ENCODE measurements at regions not wholly inside any gene's neighbourhood (a gene's known extent, or its start where the extent isn't known, plus 50 kb on each side); places are given as distances from the start of the nearest gene placed in this dataset.

DNA sequence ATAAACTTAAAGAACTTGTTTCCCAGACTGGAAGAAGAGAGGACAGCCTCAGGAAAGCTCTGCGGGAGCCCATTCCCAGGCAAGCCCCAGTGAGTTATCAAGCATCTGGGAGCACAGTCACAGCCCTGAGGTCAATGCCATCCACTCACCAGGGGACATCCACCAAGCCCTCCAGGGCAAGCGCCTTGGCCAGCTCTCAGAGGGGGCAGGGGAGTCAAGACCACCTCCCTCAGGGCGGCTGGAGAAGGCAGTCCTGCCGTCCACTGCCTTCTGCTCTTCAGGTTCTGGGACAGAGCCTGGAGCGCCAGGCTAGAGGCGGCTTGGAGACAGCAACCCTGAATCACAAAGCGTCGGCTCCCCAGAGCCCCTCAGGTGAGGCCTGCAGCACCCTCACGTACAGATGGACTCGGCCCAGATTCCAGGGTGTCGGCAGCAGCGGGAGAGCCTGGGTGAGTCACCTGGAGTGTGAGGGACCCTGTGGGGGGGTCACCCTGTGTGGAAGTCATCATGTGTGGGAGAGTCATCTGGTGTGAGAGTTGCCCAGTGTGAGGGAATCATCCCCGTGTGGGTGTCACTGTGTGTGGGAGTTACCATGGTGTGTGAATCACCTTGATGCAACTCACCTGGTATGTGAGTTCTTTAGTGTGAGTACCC is 100.9 kb upstream of the TEX51 start:
- Histone ChIP-seq H3K79me2 (ENCODE audit: control insufficient read depth, insufficient read depth, low read length) (no peaks in the 10 kb centered on the region), H3K9ac (ENCODE audit: insufficient read depth, low read length) (no peak overlapping the region), H3K27ac (ENCODE audit: insufficient read depth, low read length) (no peak overlapping the region), H2AFZ (ENCODE audit: low read length) (no peak overlapping the region), H3K9me3 (ENCODE audit: control insufficient read depth, insufficient read depth, low read depth, low read length) (no peaks in the 10 kb centered on the region), H3K27me3 (ENCODE audit: control insufficient read depth, insufficient read depth, low read length) (no peaks in the 10 kb centered on the region), H3K4me2 (ENCODE audit: extremely low read depth, insufficient read depth, low read length) (no peak overlapping the region), H4K20me1 (ENCODE audit: control insufficient read depth, extremely low read depth, insufficient read depth, low read length) (no peaks in the 10 kb centered on the region), H3K4me1 (ENCODE audit: control insufficient read depth, extremely low read depth, insufficient read depth, low read length) (no peaks in the 10 kb centered on the region), H3K4me3 (replicated peaks in 1 of 4; ENCODE audit: control extremely low read depth in 1 of 4, insufficient read depth in 1 of 4, low read depth in 3 of 4, low read length in 4 of 4) (no peak overlapping the region), H3K36me3 (ENCODE audit: control insufficient read depth, insufficient read depth, low read length) (no peaks in the 10 kb centered on the region)
- TF ChIP-seq, protein P1, sequence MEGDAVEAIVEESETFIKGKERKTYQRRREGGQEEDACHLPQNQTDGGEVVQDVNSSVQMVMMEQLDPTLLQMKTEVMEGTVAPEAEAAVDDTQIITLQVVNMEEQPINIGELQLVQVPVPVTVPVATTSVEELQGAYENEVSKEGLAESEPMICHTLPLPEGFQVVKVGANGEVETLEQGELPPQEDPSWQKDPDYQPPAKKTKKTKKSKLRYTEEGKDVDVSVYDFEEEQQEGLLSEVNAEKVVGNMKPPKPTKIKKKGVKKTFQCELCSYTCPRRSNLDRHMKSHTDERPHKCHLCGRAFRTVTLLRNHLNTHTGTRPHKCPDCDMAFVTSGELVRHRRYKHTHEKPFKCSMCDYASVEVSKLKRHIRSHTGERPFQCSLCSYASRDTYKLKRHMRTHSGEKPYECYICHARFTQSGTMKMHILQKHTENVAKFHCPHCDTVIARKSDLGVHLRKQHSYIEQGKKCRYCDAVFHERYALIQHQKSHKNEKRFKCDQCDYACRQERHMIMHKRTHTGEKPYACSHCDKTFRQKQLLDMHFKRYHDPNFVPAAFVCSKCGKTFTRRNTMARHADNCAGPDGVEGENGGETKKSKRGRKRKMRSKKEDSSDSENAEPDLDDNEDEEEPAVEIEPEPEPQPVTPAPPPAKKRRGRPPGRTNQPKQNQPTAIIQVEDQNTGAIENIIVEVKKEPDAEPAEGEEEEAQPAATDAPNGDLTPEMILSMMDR (conservative IDR thresholded peaks at IDR 0.05 in 1 of 2, IDR thresholded peaks at IDR 0.05 in 1 of 2; ENCODE audit: low read depth in 1 of 2, low read length in 2 of 2): no peak
- TF ChIP-seq EZH2 (IDR thresholded peaks at IDR 0.05; ENCODE audit: low read length, missing control alignments): no peak
- no peak for DNase-seq (ENCODE audit: low read depth in 2 of 2)

DNA sequence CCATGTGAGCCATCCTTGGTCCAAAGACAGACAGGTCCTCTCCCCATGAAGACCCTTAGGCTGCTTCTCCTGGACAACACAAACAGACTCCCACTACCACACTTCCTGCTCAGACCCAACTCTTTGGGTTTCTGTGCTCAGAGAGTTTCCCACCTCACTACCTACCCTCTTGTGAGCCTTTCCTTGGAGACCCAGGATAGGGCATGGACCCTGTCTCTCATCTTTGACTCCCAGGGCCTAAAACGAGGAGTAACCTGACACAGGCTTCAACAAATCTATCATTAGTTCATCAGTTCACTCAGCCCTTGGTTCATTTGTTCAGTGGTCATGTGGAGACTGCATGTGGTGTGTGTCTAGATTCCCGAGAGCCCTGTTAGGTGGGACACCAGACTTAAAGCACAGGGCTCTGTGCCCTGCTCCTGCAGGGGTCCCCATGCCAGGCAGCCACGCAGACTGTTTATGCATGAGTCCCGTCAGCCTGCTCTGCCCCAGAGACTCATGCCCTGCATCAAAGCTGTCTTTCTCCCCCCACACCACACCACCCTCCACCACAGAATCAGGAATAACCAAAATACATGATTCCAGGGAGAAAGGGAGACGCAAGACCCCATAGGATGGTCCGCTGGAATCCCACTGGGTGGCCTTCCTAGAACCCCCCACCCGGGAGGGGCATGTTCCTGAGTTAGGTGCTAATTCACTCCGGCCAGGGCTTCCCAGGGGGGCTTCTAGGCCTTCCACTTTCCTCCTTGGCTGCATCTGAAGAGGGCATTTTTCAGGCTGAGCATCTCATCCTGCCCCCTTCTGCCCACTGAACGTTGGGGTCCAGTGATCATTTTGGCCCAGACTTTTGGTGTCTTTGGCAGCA is 100.2 kb upstream of the TEX51 start:
- H3K4me1 ChIP-seq (ENCODE audit: control insufficient read depth, extremely low read depth, insufficient read depth, low read length): no peaks in the 10 kb centered on the region
- no peak overlapping the region for H3K4me2 ChIP-seq (ENCODE audit: extremely low read depth, insufficient read depth, low read length)
- H3K4me3 ChIP-seq (replicated peaks in 1 of 4; ENCODE audit: control extremely low read depth in 1 of 4, insufficient read depth in 1 of 4, low read depth in 3 of 4, low read length in 4 of 4): no peak overlapping the region
- no peak overlapping the region for H2AFZ ChIP-seq (ENCODE audit: low read length)
- H3K9ac ChIP-seq (ENCODE audit: insufficient read depth, low read length): no peak overlapping the region
- H4K20me1 ChIP-seq (ENCODE audit: control insufficient read depth, extremely low read depth, insufficient read depth, low read length): no peaks in the 10 kb centered on the region
- no peaks in the 10 kb centered on the region for H3K79me2 ChIP-seq (ENCODE audit: control insufficient read depth, insufficient read depth, low read length)
- no peaks in the 10 kb centered on the region for H3K27me3 ChIP-seq (ENCODE audit: control insufficient read depth, insufficient read depth, low read length)
- no peak for DNase-seq (ENCODE audit: low read depth in 2 of 2)
- H3K36me3 ChIP-seq (ENCODE audit: control insufficient read depth, insufficient read depth, low read length): no peaks in the 10 kb centered on the region
- no peaks in the 10 kb centered on the region for H3K9me3 ChIP-seq (ENCODE audit: control insufficient read depth, insufficient read depth, low read depth, low read length)
- TF ChIP-seq, protein P1 (conservative IDR thresholded peaks at IDR 0.05 in 1 of 2, IDR thresholded peaks at IDR 0.05 in 1 of 2; ENCODE audit: low read depth in 1 of 2, low read length in 2 of 2): no peak
- no peak for TF ChIP-seq EZH2 (IDR thresholded peaks at IDR 0.05; ENCODE audit: low read length, missing control alignments)
- H3K27ac ChIP-seq (ENCODE audit: insufficient read depth, low read length): no peak overlapping the region

DNA sequence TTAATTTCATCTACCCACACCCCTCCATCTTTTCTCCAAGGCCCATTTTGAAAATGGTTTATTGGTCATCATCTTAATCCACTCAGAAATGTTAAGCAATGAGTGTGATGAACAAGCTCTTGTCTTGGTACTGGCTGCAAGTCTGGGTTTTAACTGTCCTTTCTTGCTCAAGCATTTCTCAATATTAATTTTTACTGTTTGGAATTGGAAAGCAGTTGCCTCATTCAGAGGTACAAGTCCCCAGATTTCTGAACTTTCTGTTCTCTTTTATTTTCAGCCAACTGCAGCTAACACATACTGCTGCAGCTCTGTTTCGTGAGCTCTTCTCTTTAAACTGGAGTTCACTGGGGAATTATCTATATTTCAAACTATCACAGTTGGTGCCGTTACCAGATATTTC is 99.4 kb upstream of the TEX51 start:
- DNase-seq (ENCODE audit: low read depth in 2 of 2): no peak

More for the DNA sequence above, 99.4 kb upstream of the TEX51 start:
- TF ChIP-seq, protein P1 (conservative IDR thresholded peaks at IDR 0.05 in 1 of 2, IDR thresholded peaks at IDR 0.05 in 1 of 2; ENCODE audit: low read depth in 1 of 2, low read length in 2 of 2): no peak
- TF ChIP-seq EZH2 (IDR thresholded peaks at IDR 0.05; ENCODE audit: low read length, missing control alignments): no peak
- H3K4me1 ChIP-seq (ENCODE audit: control insufficient read depth, extremely low read depth, insufficient read depth, low read length): no peaks in the 10 kb centered on the region
- H3K9ac ChIP-seq (ENCODE audit: insufficient read depth, low read length): no peak overlapping the region
- H3K79me2 ChIP-seq (ENCODE audit: control insufficient read depth, insufficient read depth, low read length): no peaks in the 10 kb centered on the region
- no peak overlapping the region for H3K4me2 ChIP-seq (ENCODE audit: extremely low read depth, insufficient read depth, low read length)
- no peaks in the 10 kb centered on the region for H3K36me3 ChIP-seq (ENCODE audit: control insufficient read depth, insufficient read depth, low read length)
- no peaks in the 10 kb centered on the region for H3K9me3 ChIP-seq (ENCODE audit: control insufficient read depth, insufficient read depth, low read depth, low read length)
- no peak overlapping the region for H3K27ac ChIP-seq (ENCODE audit: insufficient read depth, low read length)
- H2AFZ ChIP-seq (ENCODE audit: low read length): no peak overlapping the region
- no peak overlapping the region for H3K4me3 ChIP-seq (replicated peaks in 1 of 4; ENCODE audit: control extremely low read depth in 1 of 4, insufficient read depth in 1 of 4, low read depth in 3 of 4, low read length in 4 of 4)
- H4K20me1 ChIP-seq (ENCODE audit: control insufficient read depth, extremely low read depth, insufficient read depth, low read length): no peaks in the 10 kb centered on the region
- H3K27me3 ChIP-seq (ENCODE audit: control insufficient read depth, insufficient read depth, low read length): no peaks in the 10 kb centered on the region
